ENCODE measurements at regions not wholly inside any gene's neighbourhood (a gene's known extent, or its start where the extent isn't known, plus 50 kb on each side); places are given as distances from the start of the nearest gene placed in this dataset.

GRCh38 chr10:21290499-21291160 lies 234.9 kb downstream of the SKIDA1 start:
- H3K27ac ChIP-seq (ENCODE audit: low read length): no peak overlapping the region
- no peaks in the 10 kb centered on the region for H3K36me3 ChIP-seq (ENCODE audit: insufficient read depth, low read length)
- TF ChIP-seq EZH2 (IDR thresholded peaks at IDR 0.05; ENCODE audit: borderline replicate concordance, low read depth, low read length, severe bottlenecking) (no peak), CTCF (IDR thresholded peaks at IDR 0.05; ENCODE audit: borderline replicate concordance, extremely low read depth, low read length, poor library complexity, severe bottlenecking) (no peak)
- no peak overlapping the region for H2AFZ ChIP-seq (ENCODE audit: low read depth, low read length)
- H4K20me1 ChIP-seq (ENCODE audit: insufficient read depth, low read length): no peaks in the 10 kb centered on the region
- H3K4me3 ChIP-seq (ENCODE audit: low read depth in 1 of 2, low read length in 2 of 2): no peak overlapping the region
- H3K4me1 ChIP-seq (ENCODE audit: insufficient read depth, low read length): no peaks in the 10 kb centered on the region
- no peak overlapping the region for H3K4me2 ChIP-seq (ENCODE audit: insufficient read depth, low read length)
- no peak for DNase-seq
- no peaks in the 10 kb centered on the region for H3K79me2 ChIP-seq (ENCODE audit: insufficient read depth, low read length)
- H3K9me3 ChIP-seq (ENCODE audit: insufficient read depth, low read length, severe bottlenecking): no peaks in the 10 kb centered on the region
- H3K27me3 ChIP-seq (ENCODE audit: insufficient read depth, low read length, poor library complexity): peaks cover 3% of the 10 kb centered on the region
- ATAC-seq (ENCODE audit: insufficient read depth, low read depth): no peak
- no peak overlapping the region for H3K9ac ChIP-seq (ENCODE audit: low read depth, low read length)

DNA sequence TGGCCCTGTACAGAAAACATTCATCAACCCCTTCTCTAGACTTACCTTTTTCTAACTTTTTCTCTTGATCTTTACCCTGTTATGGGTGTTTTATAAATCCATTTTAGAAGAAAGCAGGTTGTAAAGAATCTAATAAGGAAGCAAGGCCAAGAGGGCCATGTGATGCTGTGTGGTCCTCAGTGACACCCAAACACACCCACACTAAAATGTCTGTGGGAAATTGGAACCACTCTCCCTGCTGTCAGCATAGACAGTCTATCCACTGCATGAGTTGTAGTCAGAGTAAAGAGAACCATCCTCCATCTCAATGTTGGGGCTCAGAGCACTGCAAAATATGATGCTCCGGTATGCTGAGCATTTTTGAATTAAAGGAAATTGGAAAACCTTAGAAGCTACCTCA lies 235.5 kb downstream of the SKIDA1 start:
- Histone ChIP-seq H3K4me1 (ENCODE audit: insufficient read depth, low read length) (no peaks in the 10 kb centered on the region), H3K4me2 (ENCODE audit: insufficient read depth, low read length) (no peak overlapping the region), H3K79me2 (ENCODE audit: insufficient read depth, low read length) (no peaks in the 10 kb centered on the region), H3K36me3 (ENCODE audit: insufficient read depth, low read length) (no peaks in the 10 kb centered on the region), H3K9me3 (ENCODE audit: insufficient read depth, low read length, severe bottlenecking) (no peaks in the 10 kb centered on the region), H3K9ac (ENCODE audit: low read depth, low read length) (no peak overlapping the region), H3K27me3 (ENCODE audit: insufficient read depth, low read length, poor library complexity) (peaks cover 3% of the 10 kb centered on the region), H4K20me1 (ENCODE audit: insufficient read depth, low read length) (no peaks in the 10 kb centered on the region), H2AFZ (ENCODE audit: low read depth, low read length) (no peak overlapping the region), H3K27ac (ENCODE audit: low read length) (no peak overlapping the region), H3K4me3 (ENCODE audit: low read depth in 1 of 2, low read length in 2 of 2) (no peak overlapping the region)
- DNase-seq (no peak), ATAC-seq (ENCODE audit: insufficient read depth, low read depth) (no peak)
- TF ChIP-seq CTCF (IDR thresholded peaks at IDR 0.05; ENCODE audit: borderline replicate concordance, extremely low read depth, low read length, poor library complexity, severe bottlenecking) (no peak), EZH2 (IDR thresholded peaks at IDR 0.05; ENCODE audit: borderline replicate concordance, low read depth, low read length, severe bottlenecking) (no peak)

GRCh38 chr10:21289271-21289670 lies 236.2 kb downstream of the SKIDA1 start:
- H3K9ac ChIP-seq (ENCODE audit: low read depth, low read length): no peak overlapping the region
- H3K4me1 ChIP-seq (ENCODE audit: insufficient read depth, low read length): no peaks in the 10 kb centered on the region
- no peaks in the 10 kb centered on the region for H3K36me3 ChIP-seq (ENCODE audit: insufficient read depth, low read length)
- H4K20me1 ChIP-seq (ENCODE audit: insufficient read depth, low read length): no peaks in the 10 kb centered on the region
- TF ChIP-seq CTCF (IDR thresholded peaks at IDR 0.05; ENCODE audit: borderline replicate concordance, extremely low read depth, low read length, poor library complexity, severe bottlenecking) (no peak), EZH2 (IDR thresholded peaks at IDR 0.05; ENCODE audit: borderline replicate concordance, low read depth, low read length, severe bottlenecking) (no peak)
- H3K27ac ChIP-seq (ENCODE audit: low read length): no peak overlapping the region
- no peak overlapping the region for H2AFZ ChIP-seq (ENCODE audit: low read depth, low read length)
- peaks cover 3% of the 10 kb centered on the region for H3K27me3 ChIP-seq (ENCODE audit: insufficient read depth, low read length, poor library complexity)
- no peak for ATAC-seq (ENCODE audit: insufficient read depth, low read depth)
- no peak for DNase-seq
- no peaks in the 10 kb centered on the region for H3K9me3 ChIP-seq (ENCODE audit: insufficient read depth, low read length, severe bottlenecking)
- no peak overlapping the region for H3K4me2 ChIP-seq (ENCODE audit: insufficient read depth, low read length)
- H3K4me3 ChIP-seq (ENCODE audit: low read depth in 1 of 2, low read length in 2 of 2): no peak overlapping the region
- H3K79me2 ChIP-seq (ENCODE audit: insufficient read depth, low read length): no peaks in the 10 kb centered on the region

All from DND-41 (cell line).